ENCODE measurements at regions not wholly inside any gene's neighbourhood (a gene's known extent, or its start where the extent isn't known, plus 50 kb on each side); places are given as distances from the start of the nearest gene placed in this dataset.

DNA sequence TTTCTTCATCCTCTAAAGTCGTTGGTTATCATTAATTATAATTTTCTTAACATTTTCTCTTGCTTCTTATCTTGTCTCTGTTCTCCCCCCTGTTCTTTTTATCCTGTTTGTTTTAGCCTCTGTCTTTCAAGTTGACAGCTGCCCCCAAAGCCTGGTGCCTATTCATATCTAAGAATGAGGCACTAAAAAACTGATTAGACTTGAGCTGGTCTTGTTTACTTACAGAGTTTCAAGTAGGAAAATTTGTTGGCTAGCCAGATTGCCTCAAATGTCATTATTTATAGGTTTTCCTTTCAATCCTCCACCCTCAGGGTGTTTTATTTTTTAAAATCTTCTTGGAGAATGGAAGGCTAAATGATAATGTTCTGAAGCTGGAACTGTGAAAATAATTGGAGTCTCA lies 236.0 kb downstream of the UTP18 start:
- DNase-seq = no peak

DNA sequence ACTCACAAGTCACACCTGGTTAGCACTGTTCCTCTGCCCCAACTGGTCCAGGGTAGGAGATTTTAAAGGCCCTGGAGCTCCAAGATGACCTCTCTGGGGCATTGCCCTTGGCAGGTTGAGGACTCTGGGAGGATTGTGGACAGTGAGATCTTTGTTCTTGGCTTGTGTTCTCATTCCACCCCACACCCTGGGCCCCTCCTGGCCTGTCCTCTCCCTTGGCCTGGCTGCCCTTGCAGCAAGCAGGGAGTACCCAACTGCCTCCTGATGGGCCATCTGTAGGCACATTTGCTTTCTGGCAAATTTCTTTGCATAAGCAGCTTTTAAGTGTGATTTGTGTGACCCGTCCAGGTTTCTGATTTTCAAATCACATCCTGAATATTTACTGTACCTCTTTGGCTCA lies 239.6 kb downstream of the UTP18 start:
- DNase-seq = no peak

DNA sequence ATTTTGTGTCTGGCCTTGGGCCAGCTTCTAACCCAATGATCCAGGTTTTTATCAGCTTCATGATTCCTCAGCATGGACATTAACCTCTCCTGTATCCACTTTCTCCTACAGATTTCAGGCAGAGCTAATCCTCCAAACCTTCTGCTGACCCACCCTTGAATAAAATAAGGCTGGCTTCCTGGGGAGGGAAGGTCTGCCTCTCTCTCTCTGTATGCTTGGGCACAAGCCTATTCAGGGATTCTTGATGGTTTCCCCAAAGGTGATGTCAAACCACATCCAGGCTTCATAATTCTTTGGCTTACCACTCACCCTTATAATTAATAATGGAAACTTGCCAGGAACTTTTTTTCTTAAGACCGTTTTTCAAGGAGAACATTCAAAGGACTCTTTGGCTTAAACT lies 240.1 kb downstream of the UTP18 start:
- no peak for DNase-seq

DNA sequence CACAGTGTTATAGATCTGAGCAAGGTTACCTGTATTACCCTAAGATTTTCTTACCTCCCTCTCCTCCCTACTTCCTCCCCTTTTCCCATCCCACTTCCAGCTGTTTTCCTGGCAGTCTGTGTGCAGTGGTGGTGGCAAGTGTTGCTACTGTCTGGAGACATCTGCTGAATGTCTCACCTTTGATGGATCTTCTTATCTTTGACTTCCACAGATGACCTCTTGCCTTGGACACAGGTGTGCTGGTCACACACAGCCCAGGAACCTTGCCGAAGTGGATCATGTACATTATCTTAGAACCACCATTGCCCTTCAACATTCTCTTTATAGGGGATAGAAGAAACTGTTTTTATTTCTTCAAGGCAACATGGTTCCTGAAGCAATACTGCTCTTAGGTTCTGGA lies 245.1 kb downstream of the UTP18 start:
- DNase-seq = no peak

DNA sequence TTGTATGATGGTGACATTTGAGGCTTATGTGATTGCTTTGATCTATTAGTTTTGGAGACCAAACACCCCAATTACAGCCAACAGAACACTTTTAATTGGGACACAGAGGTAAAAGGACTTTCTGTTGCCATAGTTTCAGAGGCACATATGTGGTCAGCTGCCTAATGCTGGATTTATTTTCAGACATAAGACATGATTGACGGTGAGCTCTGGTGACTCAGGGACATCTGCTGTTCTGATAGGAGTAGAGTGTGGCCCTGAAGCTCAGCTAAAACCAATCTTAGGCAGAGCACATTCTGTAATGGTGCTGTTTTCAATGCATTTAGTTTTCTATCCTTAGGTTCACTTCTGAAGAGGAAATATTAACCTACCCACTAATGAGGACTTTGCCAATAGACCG lies 247.1 kb downstream of the UTP18 start:
- no peak for DNase-seq

DNA sequence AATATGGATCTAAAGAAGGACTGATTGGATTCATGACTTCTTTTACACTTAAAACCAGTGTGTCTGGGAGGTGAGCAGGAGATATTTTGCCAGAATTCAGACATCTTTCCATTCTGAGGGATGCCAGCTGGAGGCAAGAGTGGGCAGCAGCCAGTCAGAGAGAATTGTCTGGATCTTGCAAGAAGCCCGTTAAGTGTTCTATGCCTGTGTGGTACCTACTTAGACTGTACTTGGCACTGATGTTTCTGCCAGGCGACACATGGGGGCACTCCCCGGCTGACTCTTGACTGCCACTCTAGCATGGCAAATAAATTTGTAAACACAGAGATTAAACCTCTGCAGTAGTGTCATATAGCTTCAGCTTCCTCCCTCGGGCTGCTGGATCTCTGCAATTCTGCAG lies 247.7 kb downstream of the UTP18 start:
- no peak for DNase-seq

DNA sequence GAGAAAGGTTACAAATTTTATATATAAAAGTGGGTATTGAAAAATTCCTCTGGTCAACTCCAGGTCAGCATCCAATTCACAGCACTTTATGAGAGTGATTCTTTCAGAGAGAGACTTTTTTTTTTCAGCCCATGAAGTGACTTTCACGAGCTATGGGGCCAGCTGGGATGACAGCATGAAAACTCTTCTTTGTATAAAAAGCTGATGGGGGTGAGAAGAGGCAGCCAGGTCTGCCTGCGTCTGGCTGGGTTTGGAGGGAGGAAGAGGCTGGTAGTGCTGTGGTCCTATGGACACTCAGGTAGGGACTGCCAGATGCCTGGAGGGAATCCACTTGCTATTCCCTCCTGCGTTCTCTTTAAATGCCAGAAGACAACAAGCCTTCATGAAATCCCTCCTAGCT lies 250.6 kb downstream of the UTP18 start:
- no peak for DNase-seq

DNA sequence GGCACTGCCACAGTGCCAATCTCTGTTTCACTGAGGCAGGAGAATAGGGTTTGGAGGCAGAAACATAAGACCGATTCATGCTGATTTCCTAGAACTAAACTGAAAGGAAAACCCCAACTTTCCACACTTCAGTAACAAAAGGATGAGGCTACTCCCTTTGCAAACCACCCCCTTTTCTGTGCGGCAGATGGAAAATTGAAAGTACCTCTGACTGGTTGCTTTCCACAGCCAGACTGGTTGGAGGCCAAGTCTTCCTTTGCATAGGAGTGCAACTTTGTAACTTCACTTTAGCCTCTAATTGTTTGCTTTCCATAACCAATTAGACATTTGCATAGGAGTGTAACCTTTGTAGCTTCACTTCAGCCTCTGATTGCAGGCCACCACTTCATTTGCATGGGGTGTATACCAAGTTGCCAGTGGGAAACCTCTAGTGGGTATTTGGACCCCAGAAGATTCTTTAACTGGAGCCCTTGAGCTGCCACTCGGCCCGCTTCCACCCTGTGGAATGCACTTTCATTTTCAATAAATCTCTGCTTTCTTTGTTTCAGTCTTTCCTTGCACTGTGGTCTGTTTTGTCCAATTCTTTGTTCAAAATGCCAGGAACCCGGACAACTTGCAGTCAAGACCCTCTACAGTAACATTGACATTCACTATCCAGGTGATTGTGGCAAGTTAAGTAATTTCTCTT lies 252.0 kb downstream of the UTP18 start:
- DNase-seq = no peak

DNA sequence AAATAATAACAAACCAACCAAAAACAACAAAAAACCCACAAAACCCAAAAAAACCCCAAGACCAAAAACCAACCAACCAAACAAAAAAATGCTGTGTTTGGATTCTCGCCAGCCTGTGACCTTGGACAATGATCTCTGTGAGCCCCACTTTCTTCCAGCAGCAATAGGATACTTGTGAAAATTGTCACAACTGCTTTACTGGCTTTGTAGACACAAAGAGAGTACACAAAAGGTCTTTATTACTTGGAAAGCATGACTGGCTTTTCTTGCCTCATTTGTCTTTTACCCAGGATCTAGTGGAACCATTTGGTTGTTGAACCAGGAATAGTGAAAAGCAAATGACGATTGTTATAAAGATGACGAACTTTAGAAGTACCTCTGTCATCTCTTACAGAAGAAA lies 256.6 kb downstream of the UTP18 start:
- DNase-seq = no peak

DNA sequence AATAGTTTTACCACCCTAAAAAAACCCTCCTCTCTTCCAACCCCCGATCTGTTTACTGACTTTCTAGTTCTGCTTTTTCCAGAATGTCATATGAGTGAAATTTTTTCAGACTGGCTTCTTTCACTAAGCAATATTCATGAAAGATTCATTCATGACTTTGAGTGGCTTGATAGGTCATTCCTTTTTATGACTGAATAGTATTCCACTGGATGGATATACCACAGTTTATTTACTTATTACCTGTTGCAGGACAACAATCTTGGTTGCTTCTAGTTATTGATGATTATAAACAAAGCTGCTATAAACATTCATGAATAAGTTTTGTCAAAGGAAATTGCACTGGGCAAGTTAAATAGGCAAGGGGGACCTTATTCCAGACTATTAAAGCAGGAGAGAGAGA lies 264.2 kb downstream of the UTP18 start:
- no peak for DNase-seq

DNA sequence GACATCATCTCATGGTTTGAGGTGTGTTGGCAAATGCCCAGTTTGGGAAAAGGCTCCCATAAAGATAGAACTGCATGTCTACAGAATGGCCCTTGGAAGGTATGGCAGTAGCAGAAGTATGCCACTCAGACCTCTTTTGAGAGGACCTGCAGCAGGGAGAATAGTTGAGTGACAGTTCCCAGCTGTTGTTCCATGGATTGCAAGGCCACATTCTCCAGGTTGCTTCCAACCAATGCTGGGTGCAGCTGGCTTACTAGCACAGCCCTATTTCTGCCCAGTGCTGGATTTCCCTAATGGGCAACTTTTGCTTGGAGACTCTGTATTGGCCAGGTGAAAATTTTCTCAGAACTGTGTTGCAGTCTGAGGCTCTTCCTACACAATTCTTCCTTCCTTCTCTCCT lies 266.2 kb downstream of the UTP18 start:
- no peak for DNase-seq

DNA sequence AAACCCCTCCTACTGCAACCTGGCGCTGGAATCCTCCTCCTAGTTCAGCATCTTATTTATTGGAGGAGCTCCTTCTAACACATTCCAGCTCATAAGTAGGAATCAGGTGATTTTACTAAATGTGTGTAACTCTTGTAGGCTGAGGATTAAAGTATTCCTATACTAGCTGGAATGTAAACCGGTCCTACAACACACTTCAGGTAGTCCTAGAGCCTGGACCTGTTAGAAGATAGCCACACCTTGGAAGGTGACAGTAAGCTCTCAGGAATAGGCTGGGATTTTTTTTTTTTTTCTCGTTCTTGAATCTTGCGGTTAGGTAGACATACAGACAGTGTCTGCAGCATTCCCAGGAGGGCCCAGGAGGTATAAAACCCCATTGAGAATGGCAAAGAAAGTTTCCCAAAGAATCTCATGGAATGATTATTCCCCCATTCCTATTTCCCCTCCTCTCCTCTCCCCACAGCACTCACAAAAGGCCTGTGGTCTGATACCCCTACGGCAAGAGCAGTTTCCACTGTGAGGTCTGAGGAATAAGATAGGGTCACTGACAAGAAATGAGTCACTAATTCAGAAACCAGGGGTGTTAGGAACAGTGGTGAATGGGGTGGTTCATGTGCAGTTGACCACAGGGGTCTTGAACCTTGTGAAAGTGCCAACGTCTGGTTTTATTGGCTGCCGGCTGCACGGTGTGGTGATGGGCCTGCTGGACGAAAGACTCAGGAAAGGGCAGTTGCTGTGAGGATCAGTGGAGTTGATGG lies 267.1 kb downstream of the UTP18 start:
- no peak for DNase-seq

DNA sequence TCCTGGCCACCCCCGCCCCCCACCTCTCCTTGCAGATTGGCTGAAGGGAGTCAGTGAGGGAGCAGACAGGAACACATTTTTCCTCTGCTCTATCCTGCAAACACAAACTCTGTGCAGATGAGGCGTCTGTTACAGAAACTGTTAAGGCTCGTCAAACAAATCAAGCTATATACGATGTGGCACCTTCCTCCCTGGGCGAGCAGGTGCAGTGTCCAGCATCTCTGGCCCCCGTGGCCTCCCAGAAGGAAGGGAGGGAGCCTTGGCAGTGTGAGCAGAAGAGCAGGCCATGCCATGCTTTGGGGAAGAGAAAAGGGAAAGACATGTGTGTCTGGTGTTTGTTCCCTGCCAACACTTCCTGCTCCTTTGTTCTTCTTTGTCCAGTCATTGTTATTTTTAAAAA lies 267.8 kb downstream of the UTP18 start:
- no peak for DNase-seq

DNA sequence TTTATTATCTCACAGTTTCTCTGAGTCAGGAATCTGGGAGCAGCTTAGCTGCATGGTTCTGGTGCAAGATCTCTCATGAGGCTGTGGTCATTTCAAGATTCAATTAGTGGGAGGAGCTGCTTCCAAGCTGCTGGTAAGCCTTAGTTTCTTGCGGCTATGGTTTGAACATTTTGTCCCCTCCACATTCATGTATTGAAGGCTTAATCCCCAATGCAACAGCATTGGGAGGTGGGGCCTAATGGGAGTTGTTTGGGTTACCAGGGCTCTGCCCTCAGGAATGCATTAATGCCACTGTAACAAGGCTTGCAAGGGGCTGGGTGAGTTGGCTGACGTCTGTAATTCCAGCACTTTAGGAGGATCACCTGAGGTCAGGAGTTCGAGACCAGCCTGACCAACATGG lies 272.9 kb downstream of the UTP18 start:
- DNase-seq = no peak

DNA sequence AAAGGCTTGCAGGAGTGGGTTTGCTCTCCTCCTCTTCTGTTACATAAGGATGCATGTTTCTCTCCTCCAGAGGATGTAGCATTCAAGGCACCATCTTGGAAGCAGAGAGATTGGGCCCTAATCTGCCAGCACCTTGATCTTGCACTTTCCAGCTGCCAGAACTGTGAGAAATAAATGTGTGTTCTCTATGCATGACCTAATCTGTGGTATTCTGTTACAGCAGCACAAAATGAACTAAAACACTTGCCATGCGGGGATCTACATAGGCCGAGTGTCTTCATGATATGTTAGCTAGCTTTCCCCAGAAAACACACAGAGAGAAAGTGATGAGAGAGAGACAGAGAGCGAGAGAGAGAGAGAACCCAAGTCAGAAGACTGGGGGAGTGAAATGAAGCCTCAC lies 273.5 kb downstream of the UTP18 start:
- DNase-seq = no peak

DNA sequence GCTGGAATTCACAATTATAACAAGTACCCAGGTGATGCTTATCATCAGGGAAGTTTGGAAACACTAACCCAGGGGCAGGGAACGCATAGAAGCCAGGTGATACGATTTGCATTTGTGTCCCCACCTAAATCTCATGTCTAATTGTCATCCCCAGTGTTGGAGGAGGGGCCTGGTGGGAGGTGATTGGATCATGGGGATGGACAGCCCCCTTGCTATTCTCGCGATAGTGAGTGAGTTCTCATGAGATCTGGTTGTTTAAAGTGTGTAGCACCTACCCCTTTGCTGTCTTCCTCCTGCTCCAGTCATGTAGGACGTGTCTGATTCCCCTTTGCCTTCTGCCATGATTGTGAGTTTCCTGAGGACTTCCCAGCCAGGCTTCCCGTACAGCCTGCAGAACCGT lies 276.3 kb downstream of the UTP18 start:
- DNase-seq = no peak

DNA sequence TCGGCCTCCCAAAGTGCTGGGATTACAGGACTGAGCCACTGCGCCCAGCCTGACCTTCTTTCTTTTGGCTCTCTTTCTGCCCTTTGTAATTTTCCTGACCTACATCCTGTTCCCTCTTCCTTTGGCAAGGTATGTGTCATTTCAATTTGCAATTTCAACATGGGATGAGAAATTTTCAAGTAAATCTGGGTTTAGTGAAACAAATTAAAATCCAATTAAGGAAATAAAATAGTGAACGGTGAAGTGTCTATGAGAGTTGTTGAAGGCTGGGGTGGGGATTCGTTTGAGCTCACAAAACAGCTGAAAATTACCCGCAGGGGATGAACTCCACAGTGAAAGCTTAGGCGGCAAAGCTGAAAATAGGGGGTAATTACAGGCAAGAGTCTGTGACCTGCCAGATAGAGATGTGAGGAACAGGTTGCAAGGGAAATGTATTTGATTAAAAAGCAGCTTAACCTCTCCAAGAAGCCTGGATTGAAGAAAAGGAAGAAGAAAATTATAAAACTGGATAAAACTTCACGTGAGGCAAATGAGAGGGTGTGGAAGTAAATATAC lies 277.7 kb downstream of the UTP18 start:
- DNase-seq = no peak

DNA sequence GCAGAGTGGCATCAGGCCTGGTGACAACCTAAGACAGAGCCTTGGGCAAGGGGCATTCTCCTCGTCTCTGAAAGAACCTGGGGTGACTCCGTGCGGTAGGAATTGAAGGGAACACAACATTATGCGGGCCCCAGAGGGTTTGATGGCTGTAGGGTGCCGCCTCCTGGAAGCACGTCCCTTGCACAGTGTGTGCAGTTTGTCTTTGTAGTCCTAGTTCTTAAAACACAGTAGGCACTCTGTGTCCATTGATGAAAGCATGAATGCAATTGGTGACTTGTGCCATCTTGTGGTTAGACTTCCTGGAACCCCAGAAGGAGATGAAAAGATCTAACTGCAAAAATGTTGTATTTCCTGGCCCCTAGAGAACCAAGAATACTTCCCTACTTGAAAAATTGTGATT lies 279.8 kb downstream of the UTP18 start:
- no peak for DNase-seq

DNA sequence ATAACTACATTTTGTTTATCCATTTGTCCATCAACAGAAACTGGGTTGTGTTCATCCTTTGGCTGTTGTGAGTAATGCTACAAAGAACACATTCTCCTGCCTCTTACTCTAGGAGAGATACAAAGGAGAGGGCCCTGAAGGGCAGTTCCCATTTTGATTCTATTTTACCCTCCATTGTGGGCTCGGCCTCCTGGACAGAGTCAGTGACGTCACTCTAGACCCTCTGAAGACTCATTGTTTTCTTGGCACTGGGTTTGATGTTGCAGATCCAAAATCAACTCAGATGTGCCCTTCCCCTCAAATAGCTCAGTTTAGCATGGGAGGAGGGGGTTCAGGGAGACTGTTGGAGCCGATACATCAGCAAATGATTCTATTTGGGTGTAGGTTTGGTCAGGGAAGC lies 280.9 kb downstream of the UTP18 start:
- DNase-seq = no peak

DNA sequence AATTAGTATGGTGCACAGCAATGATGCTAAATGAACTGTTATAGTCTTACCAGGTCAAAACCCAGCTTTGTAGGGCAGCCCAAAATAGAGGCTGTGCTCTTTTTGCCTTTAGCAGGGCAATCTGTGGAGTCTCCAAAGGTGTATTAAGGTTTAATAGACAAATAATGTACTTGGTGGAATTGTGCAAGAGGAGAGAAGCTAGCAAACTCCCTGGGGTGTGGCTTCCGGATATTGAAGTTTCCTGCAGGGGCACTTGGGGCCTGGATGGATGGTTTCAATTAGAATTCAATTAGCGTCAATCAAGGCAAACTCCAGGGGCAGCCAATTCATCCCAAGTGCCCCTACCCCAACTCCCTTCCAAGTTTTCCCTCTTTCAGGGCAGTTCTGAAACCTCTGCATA lies 285.8 kb downstream of the UTP18 start:
- no peak for DNase-seq

DNA sequence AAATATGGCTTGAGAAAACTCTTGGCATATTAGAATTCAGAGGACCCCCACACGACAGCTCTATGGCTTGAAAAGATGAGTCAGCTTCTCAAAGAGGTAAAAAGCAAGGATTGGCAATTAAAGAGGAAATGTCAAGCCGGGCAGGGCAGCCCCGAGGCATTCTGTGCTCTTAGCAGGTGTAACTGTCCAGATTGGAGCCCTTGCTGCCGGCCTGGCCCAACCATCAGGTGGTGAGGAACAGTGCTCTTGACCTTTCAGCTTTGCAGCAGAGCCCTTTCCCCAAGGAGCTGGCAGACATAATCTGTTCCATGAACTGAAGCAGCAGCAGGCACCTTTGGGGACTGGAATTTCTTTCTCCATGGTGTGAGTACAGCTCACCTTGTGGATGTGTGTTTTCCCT lies 287.8 kb downstream of the UTP18 start:
- DNase-seq = no peak

DNA sequence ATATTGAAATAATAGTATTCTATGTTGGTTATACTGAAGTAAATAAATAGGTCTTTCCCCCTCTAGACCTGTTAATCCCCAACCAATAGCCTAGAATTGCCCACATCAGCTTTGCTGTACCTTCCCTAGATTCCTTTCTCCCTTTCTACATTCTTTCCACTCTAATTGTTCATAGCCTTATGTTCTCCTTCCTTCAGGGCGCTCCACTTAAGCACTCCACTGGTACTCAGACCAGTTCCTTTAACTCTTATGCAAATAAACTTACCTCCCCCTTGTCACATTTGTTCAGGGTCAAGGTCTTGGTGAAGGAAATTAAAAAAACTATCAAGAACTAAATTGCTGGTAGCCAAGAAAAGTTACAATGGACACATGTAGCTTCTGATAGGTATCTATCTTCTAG lies 294.8 kb downstream of the UTP18 start:
- no peak for DNase-seq

DNA sequence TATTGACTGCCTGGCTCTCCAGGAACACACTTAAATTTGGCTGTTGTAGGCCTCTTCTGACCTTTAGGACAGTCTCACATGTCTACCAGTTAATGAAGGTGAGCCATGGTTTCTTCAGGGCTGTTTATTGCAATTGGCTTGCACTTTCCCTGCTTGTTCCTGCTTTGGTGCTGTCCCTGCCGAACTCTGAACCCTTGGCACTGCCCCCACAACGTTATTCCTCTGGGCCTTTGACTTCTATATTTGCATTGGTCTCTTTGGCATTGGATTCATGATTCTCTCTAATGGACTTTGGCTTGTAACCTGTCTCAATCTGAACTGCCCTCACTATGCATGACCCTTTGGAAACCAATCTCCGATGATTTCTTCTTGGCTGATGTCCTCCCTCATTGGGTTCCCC lies 299.4 kb downstream of the UTP18 start:
- DNase-seq = no peak

DNA sequence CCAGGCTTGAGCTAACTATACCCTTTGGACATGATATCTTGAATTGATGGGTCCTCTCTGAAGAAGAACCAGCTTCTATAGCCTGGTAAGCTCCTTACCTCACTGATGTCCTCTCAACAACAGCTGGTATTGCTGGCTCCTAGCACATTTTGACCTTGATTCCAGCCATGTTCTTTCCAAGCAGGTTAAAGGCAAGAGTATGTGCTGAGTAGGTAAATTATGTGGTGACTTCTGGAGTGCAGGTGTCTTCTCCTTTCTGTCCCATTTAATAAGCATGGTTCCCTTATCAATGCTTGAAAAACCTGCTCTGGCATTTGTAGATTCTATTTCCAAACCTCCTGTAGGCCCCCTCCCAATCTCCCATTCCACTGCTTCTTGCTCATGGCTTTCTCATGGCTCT lies 300.1 kb downstream of the UTP18 start:
- DNase-seq = no peak
